Activated T-helper 1 cell treated with anti-CD3 and anti-CD28 coated beads, Interleukin-12 subunit alpha, Interleukin-12 subunit beta, Interleukin-2, Interleukin-4 antibody, amounts not matched to agents 30 ng/mL and 10 ng/mL and 1 ng/mL, durations not matched to agents 14 hours and 24 hours and 36 hours (primary cell): ENCODE measurements at regions not wholly inside any gene's neighbourhood (a gene's known extent, or its start where the extent isn't known, plus 50 kb on each side); places are given as distances from the start of the nearest gene placed in this dataset.

Source experiments
- DNase-seq: peaks from one replicate; pipeline ENCODE4 v3.0.0; 2021; ENCODE audit warnings: low spot score
- H3K27ac Mint-ChIP-seq: one replicate; pipeline ENCODE4 v1.8.0; 2021; ENCODE audit warnings: mild to moderate bottlenecking, mixed read lengths
- H3K27me3 Mint-ChIP-seq: one replicate; pipeline ENCODE4 v1.8.0; 2022; ENCODE audit warnings: mild to moderate bottlenecking, moderate library complexity, mixed read lengths; ENCODE audit not compliant: insufficient read depth
- H3K36me3 Mint-ChIP-seq: one replicate; pipeline ENCODE4 v1.8.0; 2021; ENCODE audit warnings: low read depth, mixed read lengths
- H3K4me1 Mint-ChIP-seq: one replicate; pipeline ENCODE4 v1.8.0; 2021; ENCODE audit warnings: low read depth, mixed read lengths
- H3K4me3 Mint-ChIP-seq: one replicate; pipeline ENCODE4 v1.8.0; 2021; ENCODE audit warnings: mild to moderate bottlenecking, moderate library complexity, mixed read lengths
- H3K9me3 Mint-ChIP-seq: one replicate; pipeline ENCODE4 v1.8.0; 2021; ENCODE audit warnings: mixed read lengths
- intact Hi-C: fragments of 100-400 bp; cut with micrococcal nuclease; formaldehyde crosslinking; loops from one replicate; pipeline ENCODE4 v1.15.1; 2024

DNA sequence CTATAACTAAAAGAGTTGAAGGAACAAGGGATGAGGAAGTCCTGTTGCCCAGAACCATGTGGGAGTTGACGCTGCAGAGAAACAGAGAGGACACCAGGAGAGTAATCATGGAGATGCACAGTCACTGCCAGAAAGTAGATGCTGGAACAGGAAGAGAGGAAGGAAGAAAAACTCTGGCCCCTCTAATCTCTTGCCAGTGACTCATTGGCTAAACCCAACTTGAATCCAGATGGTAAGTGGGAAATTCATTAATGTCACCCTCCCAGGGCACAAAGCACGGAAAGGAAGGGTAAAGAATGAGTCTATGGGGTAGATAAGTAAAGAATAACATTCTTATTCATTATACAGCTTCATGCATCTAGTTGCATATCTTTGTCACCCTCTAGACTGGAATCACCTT lies 631.9 kb downstream of the PRELID2 start:
- no peaks in the 10 kb centered on the region for H3K27me3 Mint-ChIP-seq
- H3K27ac Mint-ChIP-seq = no peak overlapping the region
- no peak overlapping the region for H3K4me3 Mint-ChIP-seq
- no peak for DNase-seq
- no peaks in the 10 kb centered on the region for H3K36me3 Mint-ChIP-seq
- H3K4me1 Mint-ChIP-seq = no peaks in the 10 kb centered on the region
- intact Hi-C loops = no loop called here
- H3K9me3 Mint-ChIP-seq = peaks cover 6% of the 10 kb centered on the region

DNA sequence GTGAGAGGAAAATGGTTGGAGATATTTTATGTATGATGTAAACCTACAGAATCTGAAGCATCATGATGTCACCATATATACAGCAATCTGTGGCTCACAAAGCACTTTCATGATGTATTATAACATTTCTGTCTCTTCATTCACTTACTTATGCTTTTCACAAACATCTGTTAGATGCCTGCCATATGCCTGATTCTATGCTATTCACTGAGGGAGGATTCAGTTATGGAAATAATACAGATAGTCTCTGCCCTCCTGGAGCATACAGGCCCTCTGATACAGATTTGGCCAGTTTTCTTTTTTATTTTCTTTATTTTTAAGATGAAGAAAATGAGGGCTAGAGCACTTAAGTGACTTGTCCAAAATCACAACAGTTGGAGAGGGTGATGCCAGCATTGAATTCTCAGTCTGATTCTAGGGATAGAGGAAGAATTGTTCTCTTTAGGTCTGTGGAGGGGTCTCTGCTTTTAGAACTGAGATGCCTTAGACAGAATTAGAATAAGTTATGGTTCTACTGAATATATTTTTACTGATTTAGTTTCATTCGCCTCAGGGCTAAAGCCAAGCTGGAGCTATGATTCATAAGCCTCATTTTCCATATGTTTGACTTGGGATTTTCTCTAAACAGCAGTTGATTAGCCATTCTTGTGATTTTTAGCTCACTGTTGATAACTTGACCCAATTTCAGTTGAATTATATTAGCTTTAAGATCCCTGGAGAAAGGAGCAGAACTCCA lies 636.4 kb downstream of the PRELID2 start:
- Mint-ChIP-seq H3K4me1 (no peaks in the 10 kb centered on the region), H3K9me3 (no peaks in the 10 kb centered on the region), H3K27ac (no peak overlapping the region), H3K4me3 (no peak overlapping the region), H3K27me3 (no peaks in the 10 kb centered on the region), H3K36me3 (no peaks in the 10 kb centered on the region)
- intact Hi-C loops = no loop called here
- DNase-seq = no peak

DNA sequence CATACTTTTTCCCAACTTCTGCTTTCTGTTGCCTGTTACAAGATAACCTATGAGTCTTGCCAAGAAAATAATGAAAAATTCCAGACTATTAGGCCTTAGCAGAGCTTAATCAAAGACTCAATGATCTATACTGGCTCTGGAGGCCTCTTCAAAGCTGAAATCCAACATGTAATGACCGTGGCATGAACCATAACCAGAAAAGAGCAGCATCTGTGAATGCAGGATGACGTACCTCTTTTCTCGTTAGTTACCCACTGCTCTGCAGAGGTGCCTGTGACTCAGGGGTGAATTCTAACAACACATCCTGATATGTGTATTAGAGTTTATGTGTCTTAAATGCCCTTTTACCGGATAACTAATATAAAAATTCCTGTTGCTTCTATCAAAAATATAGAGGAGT lies 645.4 kb downstream of the PRELID2 start:
- Mint-ChIP-seq H3K4me1 (no peaks in the 10 kb centered on the region), H3K27ac (no peak overlapping the region), H3K36me3 (no peaks in the 10 kb centered on the region), H3K4me3 (no peak overlapping the region), H3K27me3 (no peaks in the 10 kb centered on the region), H3K9me3 (peaks cover 17% of the 10 kb centered on the region)
- intact Hi-C loops = no loop called here
- no peak for DNase-seq

DNA sequence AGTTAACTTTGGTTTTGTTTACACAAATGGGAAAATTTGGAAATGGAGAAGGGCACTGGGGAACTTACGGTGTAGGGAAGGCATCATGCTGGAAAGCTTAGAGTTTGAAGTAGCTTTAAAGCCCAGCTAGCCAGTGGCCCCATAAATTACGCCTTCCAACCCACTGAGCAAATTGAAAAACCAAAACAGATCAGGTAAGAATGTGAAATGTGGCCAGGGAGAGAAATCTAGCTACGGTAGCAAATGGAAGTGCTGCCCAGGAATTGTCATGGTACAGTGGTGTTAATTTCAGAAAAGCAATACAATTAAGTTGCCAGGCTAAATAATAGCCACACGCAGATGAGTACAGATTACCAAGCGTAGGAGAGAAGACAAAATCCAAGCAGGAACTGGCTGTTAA lies 654.8 kb downstream of the PRELID2 start:
- H3K4me3 Mint-ChIP-seq = no peak overlapping the region
- DNase-seq = no peak
- no peak overlapping the region for H3K27ac Mint-ChIP-seq
- intact Hi-C loops = no loop called here
- H3K36me3 Mint-ChIP-seq = no peaks in the 10 kb centered on the region
- H3K27me3 Mint-ChIP-seq = no peaks in the 10 kb centered on the region
- no peaks in the 10 kb centered on the region for H3K4me1 Mint-ChIP-seq
- H3K9me3 Mint-ChIP-seq = no peaks in the 10 kb centered on the region

DNA sequence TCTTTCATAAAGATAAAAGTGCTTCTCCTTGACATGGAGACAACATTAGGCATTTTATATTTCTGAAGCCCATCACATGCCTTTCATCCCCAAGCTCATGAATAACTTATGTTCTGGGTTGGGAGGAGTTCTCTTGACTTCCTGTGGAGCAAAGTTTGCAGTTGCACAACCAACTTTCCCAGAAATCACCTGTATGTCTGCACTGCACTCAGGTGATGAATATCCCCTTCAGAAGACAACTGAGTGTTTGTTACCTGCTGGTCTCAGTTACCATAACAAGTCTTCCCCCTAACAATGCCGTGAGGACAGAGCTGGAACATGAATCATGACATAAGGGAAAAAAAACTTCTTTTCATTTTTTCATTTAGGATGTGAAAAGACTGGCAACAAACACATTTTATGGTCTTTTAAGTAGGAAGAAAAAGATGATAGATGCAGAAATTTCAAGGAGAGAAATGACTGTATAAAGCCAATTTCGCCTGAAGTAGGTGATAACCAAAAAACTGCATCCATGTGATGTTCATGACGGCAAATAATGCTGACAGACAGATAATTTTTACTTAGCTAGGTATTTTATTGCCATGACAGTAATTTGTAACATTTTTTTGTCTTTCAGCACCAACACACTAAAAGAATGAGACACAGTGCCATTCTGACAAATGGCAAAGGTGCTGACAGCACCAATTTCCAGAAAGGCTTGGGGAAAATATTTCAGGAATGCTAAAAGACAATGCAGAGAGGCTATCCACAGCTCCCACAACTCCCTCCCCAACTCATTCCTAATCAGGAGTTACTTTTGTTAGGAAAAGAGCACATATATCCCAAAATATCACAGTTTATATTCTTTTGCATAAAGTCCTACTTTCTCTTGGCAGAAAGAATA lies 656.3 kb downstream of the PRELID2 start:
- no peak overlapping the region for H3K4me3 Mint-ChIP-seq
- H3K9me3 Mint-ChIP-seq = no peaks in the 10 kb centered on the region
- H3K27ac Mint-ChIP-seq = no peak overlapping the region
- H3K4me1 Mint-ChIP-seq = no peaks in the 10 kb centered on the region
- H3K36me3 Mint-ChIP-seq = no peaks in the 10 kb centered on the region
- DNase-seq = no peak
- intact Hi-C loops = no loop called here
- no peaks in the 10 kb centered on the region for H3K27me3 Mint-ChIP-seq

DNA sequence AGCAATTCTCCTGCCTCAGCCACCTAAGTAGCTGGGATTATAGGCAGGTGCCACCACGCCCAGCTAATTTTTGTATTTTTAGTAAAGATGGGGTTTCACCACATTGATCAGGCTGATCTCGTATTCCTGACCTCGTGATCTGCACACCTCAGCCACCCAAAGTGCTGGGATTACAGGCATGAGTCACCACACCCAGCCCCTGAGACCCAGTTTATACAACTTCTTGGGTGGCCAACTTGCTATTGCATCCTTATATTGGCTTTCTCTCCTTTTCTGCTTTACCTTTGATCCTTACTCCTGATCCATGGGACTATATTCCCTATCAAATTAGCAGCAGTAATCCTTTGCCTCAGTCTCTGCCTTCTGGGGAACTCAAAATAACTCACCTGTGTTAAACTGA lies 659.1 kb downstream of the PRELID2 start:
- H3K9me3 Mint-ChIP-seq = no peaks in the 10 kb centered on the region
- no peaks in the 10 kb centered on the region for H3K27me3 Mint-ChIP-seq
- H3K36me3 Mint-ChIP-seq = no peaks in the 10 kb centered on the region
- H3K27ac Mint-ChIP-seq = no peak overlapping the region
- H3K4me3 Mint-ChIP-seq = no peak overlapping the region
- intact Hi-C loops = no loop called here
- no peaks in the 10 kb centered on the region for H3K4me1 Mint-ChIP-seq
- no peak for DNase-seq

DNA sequence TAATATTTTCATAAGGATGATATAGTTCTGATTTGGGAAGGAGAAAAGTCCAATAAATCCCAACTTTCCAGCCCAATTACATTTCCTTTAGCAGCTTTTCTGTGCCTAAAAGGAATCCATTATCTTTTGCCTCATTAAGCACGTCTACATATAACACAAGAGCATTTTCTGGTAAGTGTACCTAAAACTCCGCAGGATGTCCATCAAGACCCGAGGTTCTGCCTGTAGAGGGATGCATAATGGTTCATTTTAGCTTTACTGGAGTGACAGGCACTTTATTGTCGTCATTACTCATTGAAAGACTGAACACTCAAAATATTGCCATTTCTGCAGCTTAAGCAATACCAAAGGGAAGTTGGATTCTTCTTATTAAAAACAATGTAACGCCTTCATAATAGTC lies 669.0 kb downstream of the PRELID2 start:
- Mint-ChIP-seq H3K9me3 (no peaks in the 10 kb centered on the region), H3K27ac (no peak overlapping the region), H3K36me3 (no peaks in the 10 kb centered on the region), H3K4me1 (no peaks in the 10 kb centered on the region), H3K4me3 (no peak overlapping the region), H3K27me3 (no peaks in the 10 kb centered on the region)
- intact Hi-C loops = no loop called here
- no peak for DNase-seq

DNA sequence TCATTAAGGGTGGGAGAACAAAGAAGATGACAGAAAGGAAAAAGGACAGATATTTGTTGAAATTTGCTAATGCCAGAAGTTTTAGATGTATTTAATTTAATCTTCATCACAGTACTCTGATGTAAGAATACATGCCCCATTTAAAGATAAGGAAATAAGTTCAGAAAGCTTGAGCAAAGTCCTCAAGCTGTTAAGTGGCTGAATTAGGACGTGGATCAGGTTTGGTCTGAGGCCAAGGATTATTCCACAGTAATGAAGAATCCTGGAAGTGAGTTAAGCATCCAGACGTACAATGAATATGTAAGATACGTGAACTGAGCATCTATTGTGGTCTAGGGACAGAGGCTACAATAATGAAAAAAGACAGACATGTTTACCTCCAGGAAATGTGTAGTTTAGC lies 671.3 kb downstream of the PRELID2 start:
- no peaks in the 10 kb centered on the region for H3K27me3 Mint-ChIP-seq
- intact Hi-C loops = no loop called here
- no peak overlapping the region for H3K4me3 Mint-ChIP-seq
- no peak overlapping the region for H3K27ac Mint-ChIP-seq
- H3K9me3 Mint-ChIP-seq = no peaks in the 10 kb centered on the region
- no peak for DNase-seq
- no peaks in the 10 kb centered on the region for H3K4me1 Mint-ChIP-seq
- H3K36me3 Mint-ChIP-seq = no peaks in the 10 kb centered on the region

DNA sequence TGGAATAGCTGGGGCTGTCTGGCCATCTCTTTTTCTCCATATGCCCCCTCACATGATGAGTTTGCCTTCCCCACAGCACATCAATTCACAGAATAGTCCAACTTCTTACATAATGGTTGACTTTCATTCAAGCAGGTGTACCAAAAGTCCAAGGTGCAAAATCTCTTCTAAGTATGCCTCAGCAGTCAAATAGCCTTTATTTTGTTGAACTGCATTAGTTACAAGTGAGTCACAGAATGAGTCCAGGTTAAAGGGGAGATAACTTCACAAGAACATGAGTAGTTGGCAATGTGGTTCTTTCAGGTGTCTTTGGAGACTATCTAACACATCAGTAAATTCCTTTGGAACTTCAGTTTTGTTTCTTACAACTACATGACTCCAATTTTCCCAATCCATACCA lies 672.5 kb downstream of the PRELID2 start:
- Mint-ChIP-seq H3K27ac (no peak overlapping the region), H3K27me3 (no peaks in the 10 kb centered on the region), H3K4me3 (no peak overlapping the region), H3K9me3 (no peaks in the 10 kb centered on the region), H3K36me3 (no peaks in the 10 kb centered on the region), H3K4me1 (no peaks in the 10 kb centered on the region)
- no peak for DNase-seq
- intact Hi-C loops = no loop called here

DNA sequence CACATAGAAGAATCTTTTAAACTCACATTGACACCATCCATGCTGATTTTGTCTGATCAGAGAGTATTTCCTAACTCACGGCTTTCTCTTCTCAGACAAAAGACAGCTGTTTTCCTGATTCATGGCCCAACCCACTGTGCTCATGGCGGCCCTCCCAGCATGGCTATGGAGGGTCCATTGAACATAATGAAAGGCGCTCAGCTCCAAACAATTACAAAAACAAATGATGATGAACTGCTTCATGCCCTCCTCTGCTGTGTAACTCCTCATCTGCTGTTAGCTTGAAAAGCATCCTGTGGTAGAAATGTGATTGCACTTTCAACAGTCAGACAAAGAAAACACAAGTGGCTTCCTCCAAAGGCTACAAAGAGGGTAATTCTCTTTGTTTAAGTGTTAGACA lies 673.8 kb downstream of the PRELID2 start:
- Mint-ChIP-seq H3K9me3 (no peaks in the 10 kb centered on the region), H3K4me1 (no peaks in the 10 kb centered on the region), H3K36me3 (no peaks in the 10 kb centered on the region), H3K27me3 (no peaks in the 10 kb centered on the region), H3K4me3 (no peak overlapping the region), H3K27ac (no peak overlapping the region)
- intact Hi-C loops = no loop called here
- no peak for DNase-seq

DNA sequence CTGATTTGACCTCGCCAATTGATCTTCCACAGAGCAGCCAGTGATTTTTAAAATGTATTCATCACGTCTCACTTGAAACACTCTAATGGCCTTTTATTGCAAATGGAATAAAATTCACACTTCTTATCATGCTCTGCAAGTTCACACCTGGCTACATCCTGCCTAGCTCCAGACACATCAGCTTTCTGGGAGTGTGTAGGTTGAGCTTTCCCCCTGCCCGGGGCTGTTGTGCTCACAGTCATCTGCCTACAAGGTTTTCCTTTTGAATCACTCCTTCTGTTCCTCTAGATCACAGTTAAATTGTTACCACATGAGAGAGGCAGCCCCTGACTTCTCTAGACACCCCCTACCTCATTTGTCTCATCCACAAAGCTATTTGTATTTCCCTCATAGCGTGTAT lies 674.5 kb downstream of the PRELID2 start:
- intact Hi-C loops = no loop called here
- Mint-ChIP-seq H3K4me1 (no peaks in the 10 kb centered on the region), H3K36me3 (no peaks in the 10 kb centered on the region), H3K9me3 (no peaks in the 10 kb centered on the region), H3K4me3 (no peak overlapping the region), H3K27me3 (no peaks in the 10 kb centered on the region), H3K27ac (no peak overlapping the region)
- no peak for DNase-seq

DNA sequence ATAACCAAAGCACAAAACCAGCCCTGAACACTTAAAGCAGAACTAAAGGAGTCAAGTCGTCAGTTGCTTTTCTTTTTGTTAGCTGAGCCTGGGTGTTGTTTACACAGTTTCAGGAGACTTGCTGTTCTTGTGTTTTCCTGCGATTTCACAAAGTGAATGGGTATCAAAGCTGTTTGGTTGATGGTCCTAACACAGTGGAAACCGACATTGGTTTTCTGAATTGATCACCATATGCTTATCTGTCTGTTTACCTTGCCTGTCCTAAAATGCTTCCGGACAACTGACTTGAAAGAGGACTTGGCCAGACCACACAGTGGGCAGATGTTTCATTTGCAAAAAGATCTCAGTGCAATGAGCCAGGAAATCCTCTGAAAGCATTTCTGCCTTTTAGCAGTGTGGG lies 676.4 kb downstream of the PRELID2 start:
- H3K4me3 Mint-ChIP-seq = no peak overlapping the region
- no peaks in the 10 kb centered on the region for H3K27me3 Mint-ChIP-seq
- no peaks in the 10 kb centered on the region for H3K9me3 Mint-ChIP-seq
- H3K36me3 Mint-ChIP-seq = no peaks in the 10 kb centered on the region
- H3K27ac Mint-ChIP-seq = no peak overlapping the region
- no peak for DNase-seq
- no peaks in the 10 kb centered on the region for H3K4me1 Mint-ChIP-seq
- intact Hi-C loops = no loop called here

DNA sequence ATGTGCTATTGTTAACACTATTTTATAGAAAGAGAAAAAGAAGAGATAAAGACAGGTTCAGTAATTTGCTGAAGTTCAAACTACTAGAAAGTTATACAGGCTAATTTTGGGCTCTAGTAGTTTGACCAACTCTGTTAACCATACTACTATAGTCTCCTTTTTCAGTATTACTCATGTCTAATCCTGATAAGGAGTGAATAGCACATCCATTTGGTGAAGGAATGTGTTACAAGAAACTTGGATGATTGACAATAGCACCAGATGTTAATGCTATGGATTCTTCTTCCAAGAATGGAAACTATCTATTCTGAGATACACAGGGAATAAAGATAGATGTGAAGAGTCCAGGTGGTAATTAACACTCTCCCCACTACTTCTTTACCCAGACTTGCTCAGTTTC lies 677.3 kb downstream of the PRELID2 start:
- intact Hi-C loops = no loop called here
- Mint-ChIP-seq H3K4me1 (no peaks in the 10 kb centered on the region), H3K4me3 (no peak overlapping the region), H3K36me3 (no peaks in the 10 kb centered on the region), H3K9me3 (no peaks in the 10 kb centered on the region), H3K27me3 (no peaks in the 10 kb centered on the region), H3K27ac (no peak overlapping the region)
- DNase-seq = no peak
